ENCODE measurements at regions not wholly inside any gene's neighbourhood (a gene's known extent, or its start where the extent isn't known, plus 50 kb on each side); places are given as distances from the start of the nearest gene placed in this dataset.

DNA sequence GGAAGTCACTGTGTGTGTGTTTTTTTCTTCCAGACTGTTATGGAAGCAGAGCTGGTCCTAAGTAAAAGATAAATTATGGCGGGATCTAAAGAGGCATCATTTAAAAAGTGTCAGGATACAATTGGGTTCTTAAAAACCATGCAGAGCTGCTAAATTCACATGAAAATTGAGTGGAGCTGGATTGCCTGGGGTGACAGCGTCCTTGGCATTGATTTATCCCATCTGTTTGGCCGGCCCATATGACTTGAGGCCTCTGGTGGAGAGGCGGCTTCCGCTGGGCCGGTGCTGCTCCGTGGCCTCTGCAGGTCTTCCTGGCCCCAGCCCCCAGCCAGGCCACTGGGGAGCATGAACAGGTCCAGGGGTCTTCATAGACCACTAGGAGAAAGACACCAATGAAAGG, 165.5 kb downstream of the GLI2 start:
- TF ChIP-seq GATA2 (IDR thresholded peaks at IDR 0.05; ENCODE audit: insufficient read depth, insufficient read length, low read depth, low read length) (no peak), FOS (IDR thresholded peaks at IDR 0.05; ENCODE audit: borderline replicate concordance, insufficient read depth, low read length) (no peak), MYC (IDR thresholded peaks at IDR 0.05; ENCODE audit: low read depth, low read length) (no peak), JUN (IDR thresholded peaks at IDR 0.05; ENCODE audit: borderline replicate concordance, insufficient read depth, insufficient read length, low read depth) (no peak), EZH2 (IDR thresholded peaks at IDR 0.05; ENCODE audit: borderline replicate concordance, low read depth, low read length, severe bottlenecking) (no peak), POLR2AphosphoS5 (IDR thresholded peaks at IDR 0.05; ENCODE audit: insufficient read depth, low read depth, low read length) (no peak), POLR2A (IDR thresholded peaks at IDR 0.05; ENCODE audit: low read depth, low read length) (no peak)
- TF ChIP-seq, protein P1, sequence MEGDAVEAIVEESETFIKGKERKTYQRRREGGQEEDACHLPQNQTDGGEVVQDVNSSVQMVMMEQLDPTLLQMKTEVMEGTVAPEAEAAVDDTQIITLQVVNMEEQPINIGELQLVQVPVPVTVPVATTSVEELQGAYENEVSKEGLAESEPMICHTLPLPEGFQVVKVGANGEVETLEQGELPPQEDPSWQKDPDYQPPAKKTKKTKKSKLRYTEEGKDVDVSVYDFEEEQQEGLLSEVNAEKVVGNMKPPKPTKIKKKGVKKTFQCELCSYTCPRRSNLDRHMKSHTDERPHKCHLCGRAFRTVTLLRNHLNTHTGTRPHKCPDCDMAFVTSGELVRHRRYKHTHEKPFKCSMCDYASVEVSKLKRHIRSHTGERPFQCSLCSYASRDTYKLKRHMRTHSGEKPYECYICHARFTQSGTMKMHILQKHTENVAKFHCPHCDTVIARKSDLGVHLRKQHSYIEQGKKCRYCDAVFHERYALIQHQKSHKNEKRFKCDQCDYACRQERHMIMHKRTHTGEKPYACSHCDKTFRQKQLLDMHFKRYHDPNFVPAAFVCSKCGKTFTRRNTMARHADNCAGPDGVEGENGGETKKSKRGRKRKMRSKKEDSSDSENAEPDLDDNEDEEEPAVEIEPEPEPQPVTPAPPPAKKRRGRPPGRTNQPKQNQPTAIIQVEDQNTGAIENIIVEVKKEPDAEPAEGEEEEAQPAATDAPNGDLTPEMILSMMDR (IDR thresholded peaks at IDR 0.05; ENCODE audit: extremely low read depth in 1 of 2, insufficient read depth in 1 of 2, low read depth in 1 of 2, low read length in 2 of 2), result no peak
- TF ChIP-seq, protein P2, sequence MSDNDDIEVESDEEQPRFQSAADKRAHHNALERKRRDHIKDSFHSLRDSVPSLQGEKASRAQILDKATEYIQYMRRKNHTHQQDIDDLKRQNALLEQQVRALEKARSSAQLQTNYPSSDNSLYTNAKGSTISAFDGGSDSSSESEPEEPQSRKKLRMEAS (IDR thresholded peaks at IDR 0.05; ENCODE audit: insufficient read depth, insufficient read length), result no peak
- no peaks in the 10 kb centered on the region for H3K9me3 ChIP-seq (replicated peaks; ENCODE audit: control insufficient read depth, insufficient read depth, low read length)
- no TSS peak for BruUV-seq (replicated peaks)
- H4K20me1 ChIP-seq (replicated peaks; ENCODE audit: control insufficient read depth, extremely low read depth, insufficient read depth, low read length), result no peaks in the 10 kb centered on the region
- no peak for DNase-seq (ENCODE audit: low read depth, low spot score)
- peaks cover 19 to 48% of the 10 kb centered on the region in 2 experiments for H3K27me3 ChIP-seq (ENCODE audit: control insufficient read depth in 2 of 2, insufficient read depth in 2 of 2, low read length in 2 of 2)
- H3K9me1 ChIP-seq (replicated peaks; ENCODE audit: control insufficient read depth, extremely low read depth, insufficient read depth, low read length), result no peaks in the 10 kb centered on the region
- H3K79me2 ChIP-seq (ENCODE audit: control insufficient read depth, insufficient read depth, low read length), result no peaks in the 10 kb centered on the region
- H3K9ac ChIP-seq (replicated peaks; ENCODE audit: extremely low read depth, insufficient read depth, low read length), result no peak overlapping the region
- no peaks in the 10 kb centered on the region for H3K4me1 ChIP-seq (ENCODE audit: control insufficient read depth, extremely low read depth, insufficient read depth, low read length)
- FAIRE-seq, result no peak
- ChIA-PET POLR2A (no interaction called here), CTCF (interaction anchor here (0.5 to 1.6 kb wide), 2 partner anchors 53 to 205 kb away, joined by 4 to 5 read pairs; no protein-coding TSS in a partner anchor)
- intact Hi-C loops (cut with micrococcal nuclease), result no loop called here
- H3K4me3 ChIP-seq (replicated peaks in 1 of 3; ENCODE audit: insufficient read depth in 1 of 3, low read depth in 1 of 3, low read length in 3 of 3), result no peak overlapping the region
- no peaks in the 10 kb centered on the region for H3K36me3 ChIP-seq (ENCODE audit: control insufficient read depth in 2 of 2, extremely low read depth in 1 of 2, insufficient read depth in 2 of 2, low read length in 2 of 2)
- H3K27ac ChIP-seq (ENCODE audit: insufficient read depth, low read depth, low read length), result no peak overlapping the region
- no peak overlapping the region for H3K4me2 ChIP-seq (ENCODE audit: insufficient read depth, low read length)
- no peak overlapping the region for H2AFZ ChIP-seq (ENCODE audit: low read depth, low read length)
- dilution Hi-C loops (cut with MboI; ENCODE audit: extremely low pct_ligation_motif_present, low sequenced_read_pairs), result no loop called here
